H7 (cell line): ENCODE measurements at regions not wholly inside any gene's neighbourhood (a gene's known extent, or its start where the extent isn't known, plus 50 kb on each side); places are given as distances from the start of the nearest gene placed in this dataset.
"Not testable (repeated sequence)": the region's sequence is repeated elsewhere in the genome, so short reads cannot be mapped to it uniquely, and the experiment has no call there.

Experiments
- DNase-seq: peaks from one replicate; pipeline ENCODE4 v3.0.0; 2012
- H3K27me3 ChIP-seq: 2 replicates; pipeline ENCODE4 v1.6.0; 2011; ENCODE audit warnings: mild to moderate bottlenecking, low read length; ENCODE audit not compliant: control insufficient read depth, insufficient read depth
- H3K36me3 ChIP-seq: replicated peaks from 2 replicates; pipeline ENCODE4 v1.5.1; 2011; ENCODE audit warnings: low read length; ENCODE audit not compliant: control insufficient read depth, insufficient read depth
- H3K4me3 ChIP-seq: 2 replicates; pipeline ENCODE4 v1.5.1; 2011; ENCODE audit warnings: low read depth, mild to moderate bottlenecking, control low read depth, low read length, moderate library complexity; ENCODE audit not compliant: insufficient read depth

- H3K4me3 ChIP-seq: no peak overlapping the region
- H3K27me3 ChIP-seq: no peaks in the 10 kb centered on the region
- DNase-seq: no peak
- no peaks in the 10 kb centered on the region for H3K36me3 ChIP-seq
Measured at GRCh38 chr13:89520468-89520867, 1827.0 kb upstream of the MIR17HG start.

GRCh38 chr13:89521672-89522071, 1825.8 kb upstream of the MIR17HG start:
- not testable (repeated sequence) for H3K36me3 ChIP-seq, H3K4me3 ChIP-seq, H3K27me3 ChIP-seq, DNase-seq

- Histone ChIP-seq H3K4me3 (no peak overlapping the region), H3K27me3 (no peaks in the 10 kb centered on the region)
- DNase-seq: no peak
Measured at GRCh38 chr13:89541091-89542030, 1806.1 kb upstream of the MIR17HG start.

DNA sequence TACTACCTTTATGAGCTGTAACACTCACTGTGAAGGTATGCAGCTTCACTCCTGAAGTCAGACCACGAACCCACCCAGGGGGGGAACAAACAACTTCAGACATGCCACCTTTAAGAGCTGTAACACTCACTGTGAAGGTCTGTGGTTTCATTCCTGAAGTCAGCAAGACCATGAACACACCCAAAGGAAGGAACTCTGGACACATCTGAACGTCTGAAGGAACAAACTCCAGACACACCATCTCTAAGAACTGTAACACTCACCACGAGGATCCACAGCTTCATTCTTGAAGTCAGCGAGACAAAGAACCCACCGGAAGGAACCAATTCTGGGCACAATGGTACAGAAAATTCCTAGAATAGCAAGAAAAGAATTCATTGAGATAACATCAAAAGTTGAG, 1796.5 kb upstream of the MIR17HG start:
- DNase-seq: no peak
- no peak overlapping the region for H3K4me3 ChIP-seq
- no peaks in the 10 kb centered on the region for H3K27me3 ChIP-seq
- H3K36me3 ChIP-seq: no peaks in the 10 kb centered on the region

More at GRCh38 chr13:89541091-89542030, 1806.1 kb upstream of the MIR17HG start:
- H3K36me3 ChIP-seq: no peaks in the 10 kb centered on the region

DNA sequence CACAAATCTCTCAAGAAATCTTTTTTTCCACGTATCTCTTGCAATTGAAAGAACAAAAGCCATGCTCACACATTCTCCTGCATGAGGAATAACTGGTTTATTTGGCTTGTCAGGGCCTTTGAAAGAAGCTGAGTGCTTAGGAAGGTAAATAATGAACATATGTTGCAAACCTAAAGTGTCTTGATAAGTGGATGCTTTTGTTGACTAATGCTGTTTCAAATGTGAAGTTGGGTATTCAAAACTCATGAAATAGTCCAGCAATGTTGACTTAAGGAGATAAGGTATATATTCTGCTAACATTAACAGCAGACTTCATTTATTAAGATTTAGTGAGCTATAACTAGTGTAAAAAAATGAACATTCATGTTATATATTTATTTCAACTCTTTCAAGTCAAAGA, 1792.7 kb upstream of the MIR17HG start:
- Histone ChIP-seq H3K27me3 (no peaks in the 10 kb centered on the region), H3K36me3 (no peaks in the 10 kb centered on the region), H3K4me3 (no peak overlapping the region)
- no peak for DNase-seq

DNA sequence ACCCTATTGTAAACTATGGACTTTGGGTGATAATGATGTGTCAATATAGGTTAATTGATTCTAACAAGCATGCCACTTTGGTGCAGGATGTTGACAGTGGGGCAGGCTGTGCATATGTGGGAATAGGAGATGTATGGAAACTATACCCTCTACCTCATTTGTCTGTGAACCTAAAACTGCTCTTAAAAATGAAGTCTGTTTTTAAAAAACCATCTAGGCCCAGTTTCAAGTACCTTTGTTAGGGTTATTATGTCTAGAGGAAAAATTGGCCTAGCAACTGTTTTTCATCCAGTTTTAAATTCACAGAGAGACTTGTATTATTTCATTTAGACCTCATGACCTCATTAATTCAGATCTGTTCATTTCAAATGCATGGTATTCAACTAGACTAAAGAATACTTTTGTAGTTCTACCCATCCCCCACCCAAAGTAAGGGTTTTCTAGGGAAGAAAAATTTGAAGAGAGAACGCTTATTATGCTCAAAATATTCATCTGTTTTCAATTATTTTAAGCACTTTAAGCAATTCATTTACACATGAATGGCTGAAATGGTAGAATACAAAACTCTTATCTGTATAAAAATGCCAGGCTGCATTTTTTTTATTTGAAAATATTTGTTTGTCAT, 1781.9 kb upstream of the MIR17HG start:
- Histone ChIP-seq H3K27me3 (no peaks in the 10 kb centered on the region), H3K4me3 (no peak overlapping the region), H3K36me3 (no peaks in the 10 kb centered on the region)
- no peak for DNase-seq

- H3K36me3 ChIP-seq: no peaks in the 10 kb centered on the region
- DNase-seq: no peak
- no peak overlapping the region for H3K4me3 ChIP-seq
- H3K27me3 ChIP-seq: no peaks in the 10 kb centered on the region
Measured at GRCh38 chr13:89567025-89567424, 1780.5 kb upstream of the MIR17HG start.

GRCh38 chr13:89568276-89568675, 1779.2 kb upstream of the MIR17HG start:
- Histone ChIP-seq H3K36me3 (no peaks in the 10 kb centered on the region), H3K4me3 (no peak overlapping the region), H3K27me3 (no peaks in the 10 kb centered on the region)
- no peak for DNase-seq

GRCh38 chr13:89568746-89569145, 1778.7 kb upstream of the MIR17HG start:
- H3K4me3 ChIP-seq: no peak overlapping the region
- no peaks in the 10 kb centered on the region for H3K36me3 ChIP-seq
- no peak for DNase-seq
- H3K27me3 ChIP-seq: no peaks in the 10 kb centered on the region

GRCh38 chr13:89571676-89572075, 1775.8 kb upstream of the MIR17HG start:
- H3K36me3 ChIP-seq: no peaks in the 10 kb centered on the region
- DNase-seq: no peak
- H3K27me3 ChIP-seq: no peaks in the 10 kb centered on the region
- H3K4me3 ChIP-seq: no peak overlapping the region

- no peak for DNase-seq
- Histone ChIP-seq H3K4me3 (no peak overlapping the region), H3K36me3 (no peaks in the 10 kb centered on the region), H3K27me3 (no peaks in the 10 kb centered on the region)
Measured at GRCh38 chr13:89574077-89574476, 1773.4 kb upstream of the MIR17HG start.

GRCh38 chr13:89577301-89577700, 1770.2 kb upstream of the MIR17HG start:
- H3K27me3 ChIP-seq: no peaks in the 10 kb centered on the region
- H3K36me3 ChIP-seq: no peaks in the 10 kb centered on the region
- no peak overlapping the region for H3K4me3 ChIP-seq
- DNase-seq: no peak

GRCh38 chr13:89584058-89584620, 1763.3 kb upstream of the MIR17HG start:
- H3K36me3 ChIP-seq: no peaks in the 10 kb centered on the region
- no peaks in the 10 kb centered on the region for H3K27me3 ChIP-seq
- no peak for DNase-seq
- H3K4me3 ChIP-seq: no peak overlapping the region

- H3K27me3 ChIP-seq: no peaks in the 10 kb centered on the region
- H3K36me3 ChIP-seq: no peaks in the 10 kb centered on the region
- DNase-seq: no peak
- H3K4me3 ChIP-seq: no peak overlapping the region
Measured at GRCh38 chr13:89602655-89603054, 1744.8 kb upstream of the MIR17HG start.

- no peaks in the 10 kb centered on the region for H3K27me3 ChIP-seq
- no peak for DNase-seq
- no peak overlapping the region for H3K4me3 ChIP-seq
- no peaks in the 10 kb centered on the region for H3K36me3 ChIP-seq
Measured at GRCh38 chr13:89603187-89603586, 1744.3 kb upstream of the MIR17HG start.
